ENCODE measurements at regions not wholly inside any gene's neighbourhood (a gene's known extent, or its start where the extent isn't known, plus 50 kb on each side); places are given as distances from the start of the nearest gene placed in this dataset.

DNA sequence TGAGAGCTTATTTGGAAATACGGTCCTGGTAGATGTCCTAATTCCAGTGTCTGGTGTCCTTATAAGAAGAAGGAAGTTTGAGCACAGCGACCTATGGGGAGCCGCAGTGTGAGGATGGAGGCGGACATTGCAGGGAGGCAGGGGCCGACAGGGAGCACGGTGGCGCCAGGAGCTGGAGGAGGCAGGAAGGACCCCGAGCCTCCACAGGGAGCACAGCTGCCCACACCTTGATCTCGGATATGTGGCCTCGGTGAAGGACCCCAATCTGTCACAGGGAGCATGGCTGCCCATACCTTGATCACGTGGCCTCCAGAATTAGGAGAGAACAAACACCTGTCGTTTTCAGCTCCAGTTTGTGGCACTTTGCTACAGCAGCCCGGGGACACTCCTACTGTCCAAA lies 461.6 kb upstream of the SALL3 start:
- Histone ChIP-seq H2AFZ (ENCODE audit: low read length) (no peak overlapping the region), H3K79me2 (ENCODE audit: insufficient read depth, low read length) (no peaks in the 10 kb centered on the region), H3K27me3 (ENCODE audit: control insufficient read depth in 1 of 2, insufficient read depth in 2 of 2, low read length in 2 of 2) (peaks cover 3 to 11% of the 10 kb centered on the region in 2 experiments; a peak in 3 of 5 replicates), H3K27ac (ENCODE audit: extremely low read length, insufficient read depth, low read length) (no peak overlapping the region), H3K4me3 (replicated peaks in 1 of 3; ENCODE audit: insufficient read depth in 1 of 3, low read depth in 2 of 3, low read length in 3 of 3) (no peak overlapping the region), H3K9me3 (ENCODE audit: low read length) (no peaks in the 10 kb centered on the region), H3K9ac (ENCODE audit: insufficient read depth, low read depth, low read length) (no peak overlapping the region), H3K4me1 (ENCODE audit: insufficient read depth, low read length) (no peaks in the 10 kb centered on the region), H3K36me3 (replicated peaks in 1 of 2; ENCODE audit: control insufficient read depth in 1 of 2, insufficient read depth in 2 of 2, low read length in 2 of 2) (no peaks in the 10 kb centered on the region), H4K20me1 (ENCODE audit: insufficient read depth, low read length) (no peaks in the 10 kb centered on the region), H3K4me2 (ENCODE audit: low read depth, low read length) (no peak overlapping the region)
- no peak for TF ChIP-seq ZNF878 (CRISPR knock-in tag; IDR thresholded peaks at IDR 0.05)
- TF ChIP-seq NCOA2 (CRISPR knock-in tag; IDR thresholded peaks at IDR 0.05), result no peak
- no peak for TF ChIP-seq ZNF180 (CRISPR knock-in tag; IDR thresholded peaks at IDR 0.05; ENCODE audit: borderline replicate concordance, low read depth)
- POLR2A ChIA-PET, result no interaction called here
- DNase-seq (ENCODE audit: low spot score) (no peak), ATAC-seq (no peak), FAIRE-seq (no peak)
- in situ Hi-C loops (cut with HindIII; ENCODE audit: extremely low pct_ligation_motif_present, low pct_unique_long_range_greater_than_20kb) (no loop called here), intact Hi-C loops (cut with micrococcal nuclease; ENCODE audit: unreplicated experiment) (no loop called here)
- BruUV-seq (replicated peaks), result no TSS peak
- 42% methylated on average over 11 of the region's 13 CpGs for WGBS (ENCODE audit: low lambda C conversion rate)
- CTCF ChIA-PET (ENCODE audit: low intra/inter-chr PET ratio, low total read pairs), result no interaction called here

DNA sequence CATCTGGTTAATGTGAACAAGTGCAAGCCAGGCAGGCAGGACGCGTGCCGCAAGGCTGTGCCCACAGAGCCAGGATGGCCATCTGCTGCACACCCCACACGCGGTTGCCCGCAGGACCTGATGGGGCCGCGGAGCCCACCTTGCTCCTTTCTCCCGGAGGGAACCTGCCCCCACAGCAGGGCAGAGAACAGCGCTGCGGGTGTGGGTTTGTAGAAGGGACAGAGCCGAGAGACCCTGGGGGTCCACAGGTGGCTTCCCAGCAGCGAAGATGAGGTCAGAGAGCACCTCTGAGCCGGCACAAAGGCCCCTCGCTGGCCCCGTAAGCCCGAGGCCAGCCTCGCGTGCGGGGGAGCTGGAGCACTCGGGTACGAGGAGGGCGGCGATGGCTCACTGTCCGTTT lies 460.8 kb upstream of the SALL3 start:
- ATAC-seq, result no peak
- peaks cover 3 to 11% of the 10 kb centered on the region in 2 experiments; a peak in 4 of 5 replicates for H3K27me3 ChIP-seq (ENCODE audit: control insufficient read depth in 1 of 2, insufficient read depth in 2 of 2, low read length in 2 of 2)
- no peaks in the 10 kb centered on the region for H3K4me1 ChIP-seq (ENCODE audit: insufficient read depth, low read length)
- in situ Hi-C loops (cut with HindIII; ENCODE audit: extremely low pct_ligation_motif_present, low pct_unique_long_range_greater_than_20kb), result no loop called here
- POLR2A ChIA-PET, result no interaction called here
- no peaks in the 10 kb centered on the region for H3K9me3 ChIP-seq (ENCODE audit: low read length)
- no peaks in the 10 kb centered on the region for H4K20me1 ChIP-seq (ENCODE audit: insufficient read depth, low read length)
- no peak overlapping the region for H3K9ac ChIP-seq (ENCODE audit: insufficient read depth, low read depth, low read length)
- intact Hi-C loops (cut with micrococcal nuclease; ENCODE audit: unreplicated experiment), result no loop called here
- H3K27ac ChIP-seq (ENCODE audit: extremely low read length, insufficient read depth, low read length), result no peak overlapping the region
- H3K79me2 ChIP-seq (ENCODE audit: insufficient read depth, low read length), result no peaks in the 10 kb centered on the region
- no peak for DNase-seq (ENCODE audit: low spot score)
- no peaks in the 10 kb centered on the region for H3K36me3 ChIP-seq (replicated peaks in 1 of 2; ENCODE audit: control insufficient read depth in 1 of 2, insufficient read depth in 2 of 2, low read length in 2 of 2)
- CTCF ChIA-PET (ENCODE audit: low intra/inter-chr PET ratio, low total read pairs), result no interaction called here
- FAIRE-seq, result no peak
- H3K4me3 ChIP-seq (replicated peaks in 1 of 3; ENCODE audit: insufficient read depth in 1 of 3, low read depth in 2 of 3, low read length in 3 of 3), result no peak overlapping the region
- WGBS (ENCODE audit: low lambda C conversion rate), result 14% methylated on average over 4 of the region's 25 CpGs
- H2AFZ ChIP-seq (ENCODE audit: low read length), result no peak overlapping the region
- H3K4me2 ChIP-seq (ENCODE audit: low read depth, low read length), result no peak overlapping the region
- BruUV-seq (replicated peaks), result no TSS peak
- TF ChIP-seq, protein P1, sequence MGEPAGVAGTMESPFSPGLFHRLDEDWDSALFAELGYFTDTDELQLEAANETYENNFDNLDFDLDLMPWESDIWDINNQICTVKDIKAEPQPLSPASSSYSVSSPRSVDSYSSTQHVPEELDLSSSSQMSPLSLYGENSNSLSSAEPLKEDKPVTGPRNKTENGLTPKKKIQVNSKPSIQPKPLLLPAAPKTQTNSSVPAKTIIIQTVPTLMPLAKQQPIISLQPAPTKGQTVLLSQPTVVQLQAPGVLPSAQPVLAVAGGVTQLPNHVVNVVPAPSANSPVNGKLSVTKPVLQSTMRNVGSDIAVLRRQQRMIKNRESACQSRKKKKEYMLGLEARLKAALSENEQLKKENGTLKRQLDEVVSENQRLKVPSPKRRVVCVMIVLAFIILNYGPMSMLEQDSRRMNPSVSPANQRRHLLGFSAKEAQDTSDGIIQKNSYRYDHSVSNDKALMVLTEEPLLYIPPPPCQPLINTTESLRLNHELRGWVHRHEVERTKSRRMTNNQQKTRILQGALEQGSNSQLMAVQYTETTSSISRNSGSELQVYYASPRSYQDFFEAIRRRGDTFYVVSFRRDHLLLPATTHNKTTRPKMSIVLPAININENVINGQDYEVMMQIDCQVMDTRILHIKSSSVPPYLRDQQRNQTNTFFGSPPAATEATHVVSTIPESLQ (CRISPR knock-in tag; conservative IDR thresholded peaks at IDR 0.05), result no peak
- TF ChIP-seq, protein P2, sequence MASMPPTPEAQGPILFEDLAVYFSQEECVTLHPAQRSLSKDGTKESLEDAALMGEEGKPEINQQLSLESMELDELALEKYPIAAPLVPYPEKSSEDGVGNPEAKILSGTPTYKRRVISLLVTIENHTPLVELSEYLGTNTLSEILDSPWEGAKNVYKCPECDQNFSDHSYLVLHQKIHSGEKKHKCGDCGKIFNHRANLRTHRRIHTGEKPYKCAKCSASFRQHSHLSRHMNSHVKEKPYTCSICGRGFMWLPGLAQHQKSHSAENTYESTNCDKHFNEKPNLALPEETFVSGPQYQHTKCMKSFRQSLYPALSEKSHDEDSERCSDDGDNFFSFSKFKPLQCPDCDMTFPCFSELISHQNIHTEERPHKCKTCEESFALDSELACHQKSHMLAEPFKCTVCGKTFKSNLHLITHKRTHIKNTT (CRISPR knock-in tag; IDR thresholded peaks at IDR 0.05), result no peak
- TF ChIP-seq MLLT10 (CRISPR knock-in tag; IDR thresholded peaks at IDR 0.05) (no peak), PHF5A (CRISPR knock-in tag; IDR thresholded peaks at IDR 0.05; ENCODE audit: low read depth, unreplicated experiment) (no peak), HNRNPL (IDR thresholded peaks at IDR 0.05; ENCODE audit: low read depth, low read length) (no peak), SETDB1 (CRISPR knock-in tag; IDR thresholded peaks at IDR 0.05; ENCODE audit: borderline replicate concordance) (no peak), GATAD1 (CRISPR knock-in tag; IDR thresholded peaks at IDR 0.05) (no peak), KLF6 (CRISPR knock-in tag; IDR thresholded peaks at IDR 0.05) (no peak), HES4 (CRISPR knock-in tag; IDR thresholded peaks at IDR 0.05; ENCODE audit: borderline replicate concordance) (no peak), EZH2 (conservative IDR thresholded peaks at IDR 0.05; ENCODE audit: low read depth, low read length) (no peak)

Measured in HepG2 (cell line).